Loucy (cell line): ENCODE measurements at regions not wholly inside any gene's neighbourhood (a gene's known extent, or its start where the extent isn't known, plus 50 kb on each side); places are given as distances from the start of the nearest gene placed in this dataset.
A peak's percentile ranks its signal among the peaks of the same experiment; 100 is the strongest.

Experiments used
- H2AFZ ChIP-seq: fragments of 200-600 bp; sonication (generic); 2 replicates; pipeline ENCODE4 v1.6.0; 2016; ENCODE audit warnings: antibody characterized with exemption, mild to moderate bottlenecking, low read length, moderate library complexity
- H3F3A ChIP-seq: fragments of 200-600 bp; 2 replicates; pipeline ENCODE4 v1.6.0; 2016; ENCODE audit warnings: antibody characterized with exemption, low read depth, mild to moderate bottlenecking
- H3K27me3 ChIP-seq: fragments of 200-600 bp; sonication (generic); 2 replicates; pipeline ENCODE4 v1.6.1; 2014; ENCODE audit warnings: low read length, mild to moderate bottlenecking; ENCODE audit not compliant: insufficient read depth, poor library complexity, severe bottlenecking
- H3K36me3 ChIP-seq: fragments of 200-600 bp; sonication (generic); 2 replicates; pipeline ENCODE4 v1.6.1; 2016; ENCODE audit warnings: low read length; ENCODE audit not compliant: insufficient read depth
- H3K4me1 ChIP-seq: fragments of 200-600 bp; sonication (generic); 2 replicates; pipeline ENCODE4 v1.5.1; 2014; ENCODE audit warnings: low read length, mild to moderate bottlenecking; ENCODE audit not compliant: insufficient read depth, poor library complexity, severe bottlenecking
- H3K4me2 ChIP-seq: fragments of 200-600 bp; sonication (generic); 2 replicates; pipeline ENCODE4 v1.6.0; 2014; ENCODE audit warnings: antibody characterized with exemption, low read length, low read depth, mild to moderate bottlenecking; ENCODE audit not compliant: poor library complexity, severe bottlenecking
- H3K4me3 ChIP-seq: fragments of 200-600 bp; sonication (generic); 2 replicates; pipeline ENCODE4 v1.5.1; 2014; ENCODE audit warnings: low read length, mild to moderate bottlenecking, mixed read lengths; ENCODE audit not compliant: poor library complexity, severe bottlenecking
- H3K79me2 ChIP-seq: fragments of 200-600 bp; sonication (generic); 2 replicates; pipeline ENCODE4 v1.6.1; 2014; ENCODE audit warnings: low read length; ENCODE audit not compliant: insufficient read depth
- H3K9ac ChIP-seq: fragments of 200-600 bp; sonication (generic); 2 replicates; pipeline ENCODE4 v1.6.0; 2014; ENCODE audit warnings: mild to moderate bottlenecking, low read depth, low read length, moderate library complexity; ENCODE audit not compliant: poor library complexity, severe bottlenecking
- H3K9me2 ChIP-seq: fragments of 200-600 bp; sonication (generic); replicated peaks from 2 replicates; pipeline ENCODE4 v1.6.1; 2016; ENCODE audit warnings: low read depth, low read length, mixed read lengths
- H3K9me3 ChIP-seq: fragments of 200-600 bp; sonication (generic); 2 replicates; pipeline ENCODE4 v1.6.1; 2014; ENCODE audit warnings: mild to moderate bottlenecking, antibody characterized with exemption, low read length, low read depth; ENCODE audit not compliant: insufficient read depth
- H4K20me1 ChIP-seq: fragments of 200-600 bp; sonication (generic); 2 replicates; pipeline ENCODE4 v1.6.0; 2014; ENCODE audit warnings: antibody characterized with exemption, low read length, mild to moderate bottlenecking; ENCODE audit not compliant: insufficient read depth, poor library complexity, severe bottlenecking
- CTCF ChIP-seq: fragments of 200-600 bp; sonication (generic); conservative IDR thresholded peaks from 2 replicates; pipeline ENCODE4 v1.5.1; 2014; ENCODE audit warnings: mild to moderate bottlenecking, antibody characterized with exemption, low read length
- EZH2phosphoT487 ChIP-seq: fragments of 200-600 bp; IDR thresholded peaks from 2 replicates; pipeline ENCODE4 v1.6.1; 2018; ENCODE audit warnings: antibody characterized with exemption, mild to moderate bottlenecking, moderate library complexity, borderline replicate concordance

- Histone ChIP-seq H4K20me1 (no peaks in the 10 kb centered on the region), H3K9me3 (no peaks in the 10 kb centered on the region), H3K4me3 (peak overlapping the region; percentile 48), H3K36me3 (no peaks in the 10 kb centered on the region), H3K9ac (peak overlapping the region; percentile 51), H3K79me2 (no peaks in the 10 kb centered on the region), H2AFZ (no peak overlapping the region; the same call in 1 of the 2 replicates), H3K4me1 (peaks cover 58% of the 10 kb centered on the region), H3F3A (no peaks in the 10 kb centered on the region), H3K4me2 (peak overlapping the region; percentile 58), H3K27me3 (no peaks in the 10 kb centered on the region), H3K9me2 (no peaks in the 10 kb centered on the region)
- no peak for TF ChIP-seq CTCF
- no peak for TF ChIP-seq EZH2phosphoT487
Observed at GRCh38 chr7:17058568-17058967, 176.8 kb upstream of the AGR3 start.

- Histone ChIP-seq H3K9me2 (no peaks in the 10 kb centered on the region), H3F3A (no peaks in the 10 kb centered on the region), H3K36me3 (no peaks in the 10 kb centered on the region), H3K9me3 (no peaks in the 10 kb centered on the region), H3K27me3 (no peaks in the 10 kb centered on the region), H2AFZ (peak overlapping the region; percentile 19; the same call in 1 of the 2 replicates), H4K20me1 (no peaks in the 10 kb centered on the region), H3K9ac (no peak overlapping the region), H3K4me1 (peaks cover 58% of the 10 kb centered on the region), H3K4me2 (no peak overlapping the region), H3K79me2 (no peaks in the 10 kb centered on the region), H3K4me3 (no peak overlapping the region)
- no peak for TF ChIP-seq CTCF
Observed at GRCh38 chr7:17060051-17060450, 178.3 kb upstream of the AGR3 start.

- Histone ChIP-seq H3K9ac (no peak overlapping the region), H3K79me2 (no peaks in the 10 kb centered on the region), H3K4me2 (no peak overlapping the region), H2AFZ (no peak overlapping the region), H3K27me3 (no peaks in the 10 kb centered on the region), H3K9me3 (no peaks in the 10 kb centered on the region), H3K36me3 (no peaks in the 10 kb centered on the region), H3F3A (no peaks in the 10 kb centered on the region), H3K9me2 (no peaks in the 10 kb centered on the region), H3K4me3 (no peak overlapping the region), H3K4me1 (peaks cover 47% of the 10 kb centered on the region), H4K20me1 (no peaks in the 10 kb centered on the region)
- TF ChIP-seq EZH2phosphoT487 (no peak), CTCF (no peak)
Observed at GRCh38 chr7:17061443-17061842, 179.7 kb upstream of the AGR3 start.
